CD4-positive, alpha-beta memory T cell (primary cell): ENCODE measurements at regions not wholly inside any gene's neighbourhood (a gene's known extent, or its start where the extent isn't known, plus 50 kb on each side); places are given as distances from the start of the nearest gene placed in this dataset.

Experiments
- CTCF ChIA-PET: fragments of 350-600 bp; sonication (Branson Sonifier 250); formaldehyde crosslinking; loops from one replicate; lab custom pipeline; 2021; ENCODE audit warnings: inconsistent platforms; ENCODE audit not compliant: partially characterized antibody; lab: Charles Lee
- POLR2A ChIA-PET: fragments of 350-600 bp; sonication (Branson Sonifier 250); formaldehyde crosslinking; loops from one replicate; lab custom pipeline; 2021; ENCODE audit not compliant: partially characterized antibody; lab: Charles Lee
- DNase-seq, 5 donors: peaks; one replicate each; pipeline versions ENCODE4 v3.0.0 to v3.0.0-alpha.2; 2020 to 2022; ENCODE audit warnings: mixed read lengths in 1 of 5
- H3K27ac ChIP-seq: one replicate; pipeline ENCODE4 v1.7.0; 2013; ENCODE audit warnings: low read depth, low read length
- H3K27me3 ChIP-seq: 2 replicates; pipeline ENCODE4 v1.7.0; 2013; ENCODE audit warnings: mild to moderate bottlenecking, low read length, moderate library complexity; ENCODE audit not compliant: insufficient read depth
- H3K36me3 ChIP-seq: 2 replicates; pipeline ENCODE4 v1.7.0; 2013; ENCODE audit warnings: mild to moderate bottlenecking, low read length, moderate library complexity; ENCODE audit not compliant: insufficient read depth
- H3K4me1 ChIP-seq: 2 replicates; pipeline ENCODE4 v1.7.0; 2013; ENCODE audit warnings: mild to moderate bottlenecking, low read length, moderate library complexity; ENCODE audit not compliant: insufficient read depth
- H3K4me3 ChIP-seq, 2 donors: one replicate each; pipeline ENCODE4 v1.7.0; 2013; ENCODE audit warnings: low read length in 2 of 2, mild to moderate bottlenecking in 1 of 2
- H3K9me3 ChIP-seq, 2 donors: one replicate each; pipeline ENCODE4 v1.7.0; 2013; ENCODE audit warnings: low read length in 2 of 2, control low read depth in 1 of 2; ENCODE audit not compliant: control insufficient read depth in 1 of 2
- H3K27ac Mint-ChIP-seq, 7 donors: one replicate each; pipeline ENCODE4 v1.8.0; 2020 to 2021; ENCODE audit warnings: mixed read lengths in 7 of 7, mild to moderate bottlenecking in 6 of 7, inconsistent platforms in 3 of 7, moderate library complexity in 3 of 7
- H3K27me3 Mint-ChIP-seq, 2 donors: one replicate each; pipeline ENCODE4 v1.8.0; 2020 to 2021; ENCODE audit warnings: mixed read lengths in 2 of 2
- H3K36me3 Mint-ChIP-seq, 2 donors: one replicate each; pipeline ENCODE4 v1.8.0; 2020 to 2021; ENCODE audit warnings: mixed read lengths in 2 of 2, inconsistent platforms in 1 of 2, mild to moderate bottlenecking in 1 of 2
- H3K4me1 Mint-ChIP-seq, 4 donors: one replicate each; pipeline ENCODE4 v1.8.0; 2020 to 2021; ENCODE audit warnings: mixed read lengths in 4 of 4, mild to moderate bottlenecking in 1 of 4
- H3K4me3 Mint-ChIP-seq, 8 donors: one replicate each; pipeline ENCODE4 v1.8.0; 2020 to 2021; ENCODE audit warnings: mixed read lengths in 8 of 8, mild to moderate bottlenecking in 7 of 8, moderate library complexity in 6 of 8, inconsistent platforms in 3 of 8
- H3K9me3 Mint-ChIP-seq, 8 donors: one replicate each; pipeline ENCODE4 v1.8.0; 2020 to 2021; ENCODE audit warnings: mixed read lengths in 8 of 8, mild to moderate bottlenecking in 5 of 8, inconsistent platforms in 3 of 8, moderate library complexity in 1 of 8
- intact Hi-C: fragments of 100-400 bp; cut with micrococcal nuclease; formaldehyde crosslinking; loops from one replicate; pipeline ENCODE4 v1.15.1; 2023

GRCh38 chr6:89028774-89029173, 51.8 kb upstream of the PNRC1 start:
- intact Hi-C loops = no loop called here
- no peaks in the 10 kb centered on the region for H3K36me3 ChIP-seq
- H3K27ac ChIP-seq = no peak overlapping the region
- no peak overlapping the region for H3K4me3 Mint-ChIP-seq
- no peaks in the 10 kb centered on the region for H3K27me3 ChIP-seq
- no peak overlapping the region for H3K27ac Mint-ChIP-seq
- H3K4me1 ChIP-seq = no peaks in the 10 kb centered on the region
- H3K27me3 Mint-ChIP-seq = peaks cover 0 to 2% of the 10 kb centered on the region in 2 donors
- no peaks in the 10 kb centered on the region for H3K36me3 Mint-ChIP-seq
- POLR2A ChIA-PET = no interaction called here
- no peaks in the 10 kb centered on the region for H3K9me3 ChIP-seq
- H3K4me1 Mint-ChIP-seq = peaks cover 0 to 2% (median under 1%) of the 10 kb centered on the region in 4 donors
- DNase-seq = no peak
- CTCF ChIA-PET = interaction anchor here (1.0 kb wide), 1 partner anchor 343 kb away, joined by 3 read pairs; no protein-coding TSS in a partner anchor
- peaks cover 0 to 2% (median 0%) of the 10 kb centered on the region in 8 donors for H3K9me3 Mint-ChIP-seq
- H3K4me3 ChIP-seq = no peak overlapping the region

GRCh38 chr6:89027756-89028155, 52.8 kb upstream of the PNRC1 start:
- H3K4me1 Mint-ChIP-seq = peaks cover 0 to 2% (median under 1%) of the 10 kb centered on the region in 4 donors
- peaks cover 0 to 2% (median 0%) of the 10 kb centered on the region in 8 donors for H3K9me3 Mint-ChIP-seq
- DNase-seq = no peak
- CTCF ChIA-PET = interaction anchor here (0.6 to 1.0 kb wide), 2 partner anchors 45 to 344 kb away, joined by 3 read pairs; no protein-coding TSS in a partner anchor
- no peaks in the 10 kb centered on the region for H3K27me3 ChIP-seq
- H3K36me3 Mint-ChIP-seq = no peaks in the 10 kb centered on the region
- intact Hi-C loops = no loop called here
- no peak overlapping the region for H3K27ac ChIP-seq
- H3K4me3 ChIP-seq = no peak overlapping the region
- H3K36me3 ChIP-seq = no peaks in the 10 kb centered on the region
- no peaks in the 10 kb centered on the region for H3K9me3 ChIP-seq
- no peak overlapping the region for H3K4me3 Mint-ChIP-seq
- H3K27me3 Mint-ChIP-seq = peaks cover 0 to 2% of the 10 kb centered on the region in 2 donors
- H3K27ac Mint-ChIP-seq = no peak overlapping the region
- H3K4me1 ChIP-seq = no peaks in the 10 kb centered on the region
- POLR2A ChIA-PET = no interaction called here

- intact Hi-C loops = no loop called here
- DNase-seq = no peak
- H3K9me3 Mint-ChIP-seq = peaks cover 0 to 2% (median 0%) of the 10 kb centered on the region in 8 donors
- no peak overlapping the region for H3K27ac Mint-ChIP-seq
- CTCF ChIA-PET = no interaction called here
- H3K4me1 ChIP-seq = no peaks in the 10 kb centered on the region
- POLR2A ChIA-PET = no interaction called here
- H3K4me3 ChIP-seq = no peak overlapping the region
- no peaks in the 10 kb centered on the region for H3K36me3 ChIP-seq
- H3K4me3 Mint-ChIP-seq = no peak overlapping the region
- H3K36me3 Mint-ChIP-seq = no peaks in the 10 kb centered on the region
- H3K27me3 Mint-ChIP-seq = peaks cover 0 to 4% of the 10 kb centered on the region in 2 donors
- H3K27ac ChIP-seq = no peak overlapping the region
- no peaks in the 10 kb centered on the region for H3K9me3 ChIP-seq
- H3K27me3 ChIP-seq = no peaks in the 10 kb centered on the region
- no peaks in the 10 kb centered on the region for H3K4me1 Mint-ChIP-seq
Observed at GRCh38 chr6:89026151-89026550, 54.4 kb upstream of the PNRC1 start.

GRCh38 chr6:89025633-89026032, 54.9 kb upstream of the PNRC1 start:
- POLR2A ChIA-PET = no interaction called here

GRCh38 chr6:89024456-89024855, 56.1 kb upstream of the PNRC1 start:
- no peak for DNase-seq
- Histone ChIP-seq H3K36me3 (no peaks in the 10 kb centered on the region), H3K9me3 (no peaks in the 10 kb centered on the region), H3K27ac (no peak overlapping the region), H3K4me3 (no peak overlapping the region), H3K27me3 (no peaks in the 10 kb centered on the region), H3K4me1 (no peaks in the 10 kb centered on the region)
- H3K36me3 Mint-ChIP-seq = no peaks in the 10 kb centered on the region
- POLR2A ChIA-PET = no interaction called here
- peaks cover 0 to 4% of the 10 kb centered on the region in 2 donors for H3K27me3 Mint-ChIP-seq
- no peak overlapping the region for H3K27ac Mint-ChIP-seq
- H3K9me3 Mint-ChIP-seq = peaks cover 0 to 2% (median 0%) of the 10 kb centered on the region in 8 donors
- no peaks in the 10 kb centered on the region for H3K4me1 Mint-ChIP-seq
- H3K4me3 Mint-ChIP-seq = no peak overlapping the region
- CTCF ChIA-PET = no interaction called here
- intact Hi-C loops = no loop called here

More at GRCh38 chr6:89025633-89026032, 54.9 kb upstream of the PNRC1 start:
- Mint-ChIP-seq H3K36me3 (no peaks in the 10 kb centered on the region), H3K9me3 (peaks cover 0 to 2% (median 0%) of the 10 kb centered on the region in 8 donors), H3K27me3 (peaks cover 0 to 4% of the 10 kb centered on the region in 2 donors), H3K4me1 (no peaks in the 10 kb centered on the region), H3K4me3 (no peak overlapping the region), H3K27ac (peak overlapping the region in 1 of 7 donors; percentile 16)
- no peak overlapping the region for H3K4me3 ChIP-seq
- no peaks in the 10 kb centered on the region for H3K36me3 ChIP-seq
- CTCF ChIA-PET = no interaction called here
- DNase-seq = no peak
- no peaks in the 10 kb centered on the region for H3K4me1 ChIP-seq
- no peak overlapping the region for H3K27ac ChIP-seq
- H3K9me3 ChIP-seq = no peaks in the 10 kb centered on the region
- intact Hi-C loops = no loop called here
- no peaks in the 10 kb centered on the region for H3K27me3 ChIP-seq

GRCh38 chr6:89023591-89024441, 56.7 kb upstream of the PNRC1 start:
- Mint-ChIP-seq H3K36me3 (no peaks in the 10 kb centered on the region), H3K27ac (no peak overlapping the region), H3K27me3 (peaks cover 0 to 4% of the 10 kb centered on the region in 2 donors), H3K9me3 (peaks cover 0 to 2% (median 0%) of the 10 kb centered on the region in 8 donors), H3K4me1 (no peaks in the 10 kb centered on the region), H3K4me3 (no peak overlapping the region)
- Histone ChIP-seq H3K4me1 (no peaks in the 10 kb centered on the region), H3K27me3 (no peaks in the 10 kb centered on the region), H3K36me3 (no peaks in the 10 kb centered on the region), H3K4me3 (no peak overlapping the region), H3K27ac (no peak overlapping the region), H3K9me3 (no peaks in the 10 kb centered on the region)
- POLR2A ChIA-PET = no interaction called here
- DNase-seq = no peak
- CTCF ChIA-PET = interaction anchor here (0.5 kb wide), 1 partner anchor 21 kb away, joined by 3 read pairs; no protein-coding TSS in a partner anchor
- intact Hi-C loops = no loop called here

GRCh38 chr6:89022798-89023197, 57.8 kb upstream of the PNRC1 start:
- Histone ChIP-seq H3K9me3 (no peaks in the 10 kb centered on the region), H3K4me3 (no peak overlapping the region), H3K4me1 (no peaks in the 10 kb centered on the region), H3K36me3 (no peaks in the 10 kb centered on the region), H3K27me3 (no peaks in the 10 kb centered on the region), H3K27ac (no peak overlapping the region)
- ChIA-PET POLR2A (no interaction called here), CTCF (no interaction called here)
- no peaks in the 10 kb centered on the region for H3K36me3 Mint-ChIP-seq
- no peak for DNase-seq
- intact Hi-C loops = no loop called here
- peaks cover 0 to 5% (median 0%) of the 10 kb centered on the region in 8 donors for H3K9me3 Mint-ChIP-seq
- H3K27me3 Mint-ChIP-seq = peaks cover 0 to 4% of the 10 kb centered on the region in 2 donors
- H3K4me1 Mint-ChIP-seq = no peaks in the 10 kb centered on the region
- no peak overlapping the region for H3K4me3 Mint-ChIP-seq
- no peak overlapping the region for H3K27ac Mint-ChIP-seq
